ENCODE measurements at regions not wholly inside any gene's neighbourhood (a gene's known extent, or its start where the extent isn't known, plus 50 kb on each side); places are given as distances from the start of the nearest gene placed in this dataset.

- Mint-ChIP-seq H3K36me3 (no peaks in the 10 kb centered on the region), H3K4me3 (no peak overlapping the region), H3K27ac (no peak overlapping the region), H3K4me1 (peaks cover 14% of the 10 kb centered on the region), H3K9me3 (peaks cover 4% of the 10 kb centered on the region), H3K27me3 (ENCODE audit: low read depth) (peaks cover 2% of the 10 kb centered on the region)
- no peak for DNase-seq (ENCODE audit: low spot score in 2 of 2, unreplicated experiment in 2 of 2)
- no peak for TF ChIP-seq CTCF (IDR thresholded peaks at IDR 0.05; ENCODE audit: unreplicated experiment)
Observed at GRCh38 chr1:115179397-115180079, 90.2 kb upstream of the TSPAN2 start.

GRCh38 chr1:115176189-115176588, 86.9 kb upstream of the TSPAN2 start:
- Mint-ChIP-seq H3K4me1 (no peaks in the 10 kb centered on the region), H3K36me3 (no peaks in the 10 kb centered on the region), H3K4me3 (no peak overlapping the region), H3K9me3 (peaks cover 14% of the 10 kb centered on the region), H3K27me3 (ENCODE audit: low read depth) (peaks cover 2% of the 10 kb centered on the region), H3K27ac (no peak overlapping the region)
- TF ChIP-seq CTCF (IDR thresholded peaks at IDR 0.05; ENCODE audit: unreplicated experiment): no peak
- DNase-seq (ENCODE audit: low spot score in 2 of 2, unreplicated experiment in 2 of 2): no peak

GRCh38 chr1:115175596-115175995, 86.3 kb upstream of the TSPAN2 start:
- Mint-ChIP-seq H3K4me3 (no peak overlapping the region), H3K27me3 (ENCODE audit: low read depth) (peaks cover 2% of the 10 kb centered on the region), H3K27ac (no peak overlapping the region), H3K36me3 (no peaks in the 10 kb centered on the region), H3K9me3 (peaks cover 14% of the 10 kb centered on the region), H3K4me1 (peaks cover under 1% of the 10 kb centered on the region)
- no peak for TF ChIP-seq CTCF (IDR thresholded peaks at IDR 0.05; ENCODE audit: unreplicated experiment)
- no peak for DNase-seq (ENCODE audit: low spot score in 2 of 2, unreplicated experiment in 2 of 2)

GRCh38 chr1:115173151-115173550, 83.8 kb upstream of the TSPAN2 start:
- H3K36me3 Mint-ChIP-seq: no peaks in the 10 kb centered on the region
- no peak overlapping the region for H3K27ac Mint-ChIP-seq
- H3K4me3 Mint-ChIP-seq: no peak overlapping the region

GRCh38 chr1:115172270-115172669, 83.0 kb upstream of the TSPAN2 start:
- Mint-ChIP-seq H3K9me3 (peaks cover 14% of the 10 kb centered on the region), H3K27ac (no peak overlapping the region)

More at GRCh38 chr1:115173151-115173550, 83.8 kb upstream of the TSPAN2 start:
- peaks cover 14% of the 10 kb centered on the region for H3K9me3 Mint-ChIP-seq
- no peak for TF ChIP-seq CTCF (IDR thresholded peaks at IDR 0.05; ENCODE audit: unreplicated experiment)
- H3K4me1 Mint-ChIP-seq: peaks cover 3% of the 10 kb centered on the region
- DNase-seq (ENCODE audit: low spot score in 2 of 2, unreplicated experiment in 2 of 2): no peak
- H3K27me3 Mint-ChIP-seq (ENCODE audit: low read depth): no peaks in the 10 kb centered on the region

More at GRCh38 chr1:115172270-115172669, 83.0 kb upstream of the TSPAN2 start:
- H3K4me3 Mint-ChIP-seq: no peak overlapping the region
- peaks cover 3% of the 10 kb centered on the region for H3K4me1 Mint-ChIP-seq
- DNase-seq (ENCODE audit: low spot score in 2 of 2, unreplicated experiment in 2 of 2): no peak
- H3K36me3 Mint-ChIP-seq: no peaks in the 10 kb centered on the region
- no peak for TF ChIP-seq CTCF (IDR thresholded peaks at IDR 0.05; ENCODE audit: unreplicated experiment)
- no peaks in the 10 kb centered on the region for H3K27me3 Mint-ChIP-seq (ENCODE audit: low read depth)
